HuH-7.5 (cell line): ENCODE measurements at regions not wholly inside any gene's neighbourhood (a gene's known extent, or its start where the extent isn't known, plus 50 kb on each side); places are given as distances from the start of the nearest gene placed in this dataset.

ENCODE experiments used
- DNase-seq: peaks from one replicate; pipeline ENCODE4 v3.0.0; 2011; ENCODE audit warnings: low spot score

DNA sequence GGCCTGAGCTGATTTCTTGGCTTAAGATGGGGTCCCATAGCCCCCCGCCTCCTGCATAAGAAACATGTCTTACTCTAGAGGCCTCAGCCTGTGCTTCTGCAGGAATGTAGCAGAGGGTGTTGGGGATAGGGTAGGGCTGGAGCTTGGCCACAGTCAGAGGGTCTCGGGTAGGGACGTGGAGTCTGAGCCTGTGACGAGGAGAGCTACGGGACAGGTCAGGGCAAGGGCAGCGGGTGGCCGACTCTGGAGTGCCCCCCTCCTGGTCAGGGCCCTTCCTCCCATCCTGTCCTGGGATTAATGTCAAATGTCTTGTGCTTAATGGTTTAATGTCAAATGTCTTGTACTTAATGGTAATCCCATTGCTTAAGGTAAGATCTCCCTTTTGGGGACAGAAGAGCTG is 130.4 kb downstream of the GLI2 start:
- DNase-seq, result no peak

DNA sequence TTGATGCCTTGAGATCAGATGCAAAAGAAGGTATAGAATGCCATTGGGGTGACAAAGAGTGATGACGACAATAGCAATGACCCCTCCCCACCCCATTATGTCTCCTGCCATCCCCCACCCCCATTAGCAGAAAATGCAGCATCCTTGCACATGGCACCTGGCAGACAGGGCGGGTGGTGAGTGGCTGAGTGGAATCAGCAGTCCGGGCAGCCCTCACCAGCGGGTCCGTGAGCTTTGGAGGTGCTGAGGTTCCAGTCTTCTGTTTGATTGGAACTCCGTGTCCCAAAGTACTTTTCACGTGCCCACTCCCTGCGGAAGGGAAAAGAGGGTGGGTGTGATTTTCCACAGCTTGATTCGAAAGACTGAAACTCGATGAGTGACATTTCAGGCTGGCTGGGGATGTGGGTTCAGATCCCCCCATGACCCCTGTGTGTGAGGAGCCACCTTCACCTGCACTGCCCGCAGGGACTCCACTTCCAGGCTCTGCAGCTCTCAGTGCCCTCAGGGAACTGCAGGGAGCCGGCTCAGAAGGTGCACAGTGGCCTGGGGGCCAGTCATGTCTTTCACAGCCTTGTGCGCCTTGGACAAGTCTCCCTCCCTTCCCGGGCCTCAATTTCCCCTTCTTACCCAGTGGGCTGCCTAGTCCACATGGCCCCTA is 130.9 kb downstream of the GLI2 start:
- no peak for DNase-seq

DNA sequence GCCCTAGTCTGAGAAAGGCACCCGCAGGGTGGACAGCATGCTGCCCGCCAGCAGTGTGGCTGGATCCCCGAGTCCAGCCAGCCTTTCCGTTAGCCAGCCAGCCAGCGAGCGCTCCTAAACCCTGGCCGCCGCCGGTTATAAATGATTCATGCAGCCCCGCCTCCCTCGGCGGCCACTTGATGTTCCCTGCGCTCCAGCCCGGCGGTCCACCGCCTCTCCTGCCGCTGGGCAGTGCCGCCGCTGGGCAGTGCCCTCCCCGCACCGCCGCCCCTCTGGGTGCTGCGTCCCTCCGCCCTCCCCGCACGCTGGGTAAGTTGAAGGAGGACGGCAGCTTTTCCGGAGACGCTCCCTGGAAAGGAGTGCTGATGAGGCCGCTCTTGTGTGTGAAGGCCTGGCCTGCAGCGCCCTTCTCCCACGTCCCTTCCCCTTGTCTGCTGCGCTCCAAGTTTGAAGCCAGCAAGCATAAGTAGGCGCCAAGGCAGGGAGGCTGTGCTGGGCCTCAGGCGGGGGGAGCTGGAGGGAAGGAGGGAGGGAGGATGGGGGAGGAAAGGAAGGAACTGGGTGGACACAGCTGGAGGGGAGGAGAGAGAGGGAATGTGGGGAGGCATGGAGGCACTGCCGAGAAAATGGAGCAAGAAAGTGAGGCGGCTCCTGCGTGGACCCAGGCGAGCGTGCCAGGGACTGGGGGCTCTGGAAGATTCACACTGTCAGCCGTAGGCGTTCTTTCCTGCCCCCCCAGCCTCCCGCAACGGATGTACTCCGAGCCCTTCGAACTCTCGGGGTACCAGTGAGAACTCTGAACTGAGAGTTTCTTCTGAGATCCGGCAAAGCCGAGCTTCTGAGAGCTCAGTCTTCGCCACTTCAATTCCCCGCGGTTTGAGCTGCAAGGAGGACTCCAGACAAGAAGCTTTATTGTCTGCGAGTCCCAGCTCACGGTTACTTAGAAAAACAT is 131.9 kb downstream of the GLI2 start:
- no peak for DNase-seq

DNA sequence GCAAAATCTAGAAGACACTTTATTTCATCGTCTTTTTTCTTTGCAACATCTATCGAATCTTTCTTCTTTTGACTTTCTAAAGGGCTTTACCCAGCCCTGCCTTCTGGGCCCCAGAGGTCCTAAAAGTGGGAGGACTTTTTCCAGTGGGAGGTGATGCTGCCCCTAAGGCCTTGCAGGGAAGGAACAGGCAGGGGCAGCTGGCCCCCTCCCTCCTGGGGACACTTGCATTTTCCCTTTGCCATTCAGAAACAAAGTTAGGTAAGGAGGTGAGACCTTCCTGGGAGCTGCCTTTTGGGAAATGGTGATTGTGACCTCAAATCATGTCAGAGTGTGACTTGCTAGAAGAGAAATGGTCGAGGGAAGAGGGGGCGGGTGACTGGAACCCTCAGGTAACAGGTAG is 132.7 kb downstream of the GLI2 start:
- no peak for DNase-seq

DNA sequence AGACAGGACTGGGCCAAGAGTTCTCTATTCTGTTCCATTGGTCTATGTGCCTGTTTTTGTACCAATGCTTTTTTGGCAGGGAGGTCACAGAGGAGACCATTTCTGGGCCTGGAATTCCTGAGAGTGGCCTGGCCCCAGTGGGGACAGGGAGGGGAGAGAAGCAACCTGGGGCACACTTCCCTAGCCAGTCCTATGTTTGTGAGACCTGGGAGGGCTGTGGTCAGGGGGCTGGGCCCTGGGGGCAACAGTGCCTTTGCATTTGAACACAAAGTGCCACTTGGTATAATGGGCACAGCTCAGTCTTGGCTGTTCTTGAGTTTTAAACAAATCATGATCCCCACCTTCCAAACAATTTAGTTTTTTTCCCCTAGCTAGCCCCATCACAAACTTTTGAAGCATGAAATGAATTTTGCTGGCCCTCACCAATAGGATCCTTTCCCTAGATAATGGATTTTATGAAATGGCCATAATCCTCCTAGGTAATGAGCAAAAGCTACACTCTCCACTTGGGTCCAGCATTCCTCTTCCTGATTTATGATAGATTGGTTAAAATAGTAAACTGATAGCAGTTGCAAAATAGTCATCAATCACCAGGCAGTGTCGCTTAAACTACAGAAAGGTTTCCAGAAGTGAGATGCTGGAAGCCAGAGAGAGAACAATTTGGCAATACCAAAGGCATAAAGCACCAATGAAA is 133.5 kb downstream of the GLI2 start:
- no peak for DNase-seq

DNA sequence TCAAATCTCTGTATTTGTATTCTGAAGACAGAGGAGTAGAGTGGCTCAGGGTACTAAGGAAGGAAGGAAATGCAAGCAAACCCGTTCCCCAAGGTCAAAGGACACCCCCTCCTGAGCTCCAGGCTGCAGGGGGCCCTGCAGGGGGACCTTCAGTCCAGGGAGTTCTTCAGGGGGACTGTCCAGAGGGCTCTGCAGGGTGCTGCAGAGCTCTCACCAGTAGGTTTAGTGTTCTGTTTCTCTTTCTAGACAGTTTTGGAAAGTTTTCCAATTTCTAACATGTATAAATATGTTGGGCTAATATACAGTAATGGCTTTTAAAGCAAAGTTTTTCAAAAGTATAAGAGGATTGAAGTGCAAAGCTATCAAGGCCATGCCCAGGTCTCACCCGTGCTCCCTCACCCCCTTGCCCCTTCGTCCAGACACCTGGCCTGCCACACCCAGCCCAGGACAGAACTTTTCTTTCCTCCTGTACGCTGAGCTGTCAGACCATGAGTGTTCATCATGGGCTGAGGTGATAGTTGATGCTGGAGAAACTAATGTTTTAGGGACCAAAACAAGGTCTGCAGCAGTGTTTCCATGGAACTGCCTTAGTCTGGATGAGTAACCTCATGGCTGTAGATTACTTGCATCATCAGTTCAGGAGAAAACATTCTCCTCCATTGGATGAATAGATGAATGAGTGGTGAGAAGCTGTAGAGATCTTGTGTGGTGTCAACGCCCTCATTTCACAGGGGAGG is 134.2 kb downstream of the GLI2 start:
- no peak for DNase-seq

DNA sequence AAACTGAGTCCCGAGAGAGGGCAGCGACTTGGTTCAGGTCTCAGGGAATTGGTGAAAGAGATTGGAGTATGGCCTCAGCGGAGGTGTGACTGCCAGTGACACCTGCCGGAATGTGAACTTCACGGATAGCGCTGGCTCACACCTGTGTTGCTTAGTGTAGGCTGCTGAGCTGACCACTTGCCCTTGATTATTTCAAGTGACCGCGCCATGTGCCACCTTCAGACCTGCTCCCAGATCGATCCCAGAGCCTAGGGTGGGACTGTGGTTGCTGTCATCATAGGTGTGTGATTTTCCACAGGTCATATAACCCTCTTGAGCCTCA is 134.8 kb downstream of the GLI2 start:
- DNase-seq, result no peak

DNA sequence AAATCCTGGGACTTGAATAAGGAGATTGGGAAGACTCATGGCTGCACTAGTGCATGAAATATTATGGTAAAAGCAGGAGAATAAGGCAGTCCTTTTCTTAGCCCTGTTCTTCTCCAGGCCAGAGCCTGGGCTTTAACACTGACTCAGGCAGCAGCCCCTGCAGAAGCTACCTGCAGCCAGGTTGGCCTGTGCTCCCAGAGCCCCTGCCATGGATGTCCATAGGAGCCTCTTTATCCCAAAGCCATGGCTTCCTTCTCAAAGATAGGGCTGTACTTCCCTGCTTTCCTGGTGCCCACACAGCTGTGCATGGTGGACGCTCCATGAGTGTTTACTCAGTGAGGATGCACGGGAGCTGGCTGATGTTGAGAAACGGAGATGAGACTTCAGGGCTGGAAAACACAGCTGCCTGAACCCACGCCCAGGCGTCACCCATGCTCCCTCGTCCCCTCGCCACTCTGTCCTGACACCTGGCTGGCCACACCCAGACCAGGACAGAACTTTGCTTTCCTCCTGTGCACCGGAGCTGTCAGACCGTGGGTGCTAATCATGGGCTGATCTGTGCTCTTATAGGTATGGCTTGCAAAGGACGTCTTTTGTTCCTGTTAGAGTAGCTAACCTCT is 135.5 kb downstream of the GLI2 start:
- DNase-seq, result no peak

DNA sequence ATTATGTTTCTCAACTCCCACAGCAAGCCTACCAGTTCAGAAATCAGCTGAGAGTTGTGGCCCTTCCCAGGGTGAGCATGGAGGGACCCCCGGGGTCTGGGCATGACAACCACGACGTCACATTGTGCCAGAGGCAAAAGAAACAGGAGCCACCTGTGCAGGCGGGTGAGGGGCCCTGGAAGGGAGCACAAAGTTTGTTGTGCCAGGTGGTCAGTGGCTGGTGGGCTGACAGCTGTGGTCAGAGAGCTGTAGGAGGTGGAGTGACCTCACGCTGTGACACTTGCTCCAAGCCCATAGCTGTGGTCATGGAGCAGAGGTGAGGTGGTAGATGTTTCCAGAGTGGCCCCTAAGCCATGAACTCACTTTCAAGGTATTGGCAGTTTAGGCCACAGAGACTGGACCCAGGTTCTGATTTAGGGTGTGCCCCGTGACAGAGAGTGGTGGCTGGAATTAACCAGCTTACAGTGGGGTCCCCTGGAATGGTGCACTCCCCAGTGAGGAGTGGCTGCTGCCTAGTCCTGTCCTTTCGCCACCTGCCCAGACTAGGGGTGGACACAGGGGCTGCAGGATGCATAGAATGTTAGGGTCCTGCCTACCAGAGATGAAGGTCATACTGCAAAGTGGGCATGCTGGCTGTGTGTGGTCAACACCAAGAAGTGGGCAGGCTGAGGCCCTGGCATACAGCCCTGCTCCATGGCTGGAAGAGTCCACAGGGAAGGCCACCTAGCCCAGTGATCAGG is 136.4 kb downstream of the GLI2 start:
- DNase-seq, result no peak

DNA sequence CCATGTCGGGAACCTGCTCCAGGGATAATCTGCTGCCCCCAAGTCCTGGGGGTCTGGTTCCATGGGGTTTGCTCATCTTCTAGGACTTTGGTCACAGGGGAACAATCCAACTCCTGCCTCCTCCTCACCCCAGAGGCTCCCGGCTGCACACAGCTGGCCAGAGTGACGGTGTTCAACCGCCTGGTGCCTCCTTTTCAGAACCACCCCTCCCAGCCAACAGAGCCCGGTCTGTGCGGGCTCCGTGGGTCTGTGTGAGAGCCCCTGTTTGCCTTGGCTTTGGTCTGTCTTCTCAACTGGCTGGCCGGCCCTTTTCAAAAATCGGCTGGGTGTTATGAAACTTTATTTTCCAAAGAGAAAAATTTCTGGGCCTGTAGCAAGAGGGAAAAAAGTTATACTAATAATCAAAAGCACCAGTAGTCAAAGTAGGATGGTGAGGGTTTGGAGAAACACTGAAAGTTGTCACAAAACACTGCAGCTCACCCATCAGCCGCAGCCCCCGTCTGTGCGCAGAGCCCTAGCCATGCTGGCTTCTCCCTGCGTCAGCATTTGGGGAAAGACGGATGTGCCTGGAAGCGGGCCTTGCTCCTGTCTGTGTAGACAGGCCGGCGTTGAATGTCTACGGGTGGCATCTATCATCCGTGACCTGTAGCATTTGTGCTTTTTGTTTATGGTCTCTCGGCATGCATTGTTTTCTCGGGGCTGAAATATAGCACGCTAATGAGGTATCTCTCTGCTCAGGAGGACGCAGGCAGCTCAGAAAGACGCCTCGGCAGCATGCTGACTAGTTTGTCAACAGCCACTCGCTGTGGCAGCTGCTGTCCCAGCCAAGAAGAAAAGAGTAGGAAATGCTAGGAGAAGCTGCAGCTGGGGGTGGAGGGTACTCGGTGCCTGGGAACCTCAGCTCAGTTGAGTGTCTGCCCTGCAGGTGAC is 138.6 kb downstream of the GLI2 start:
- no peak for DNase-seq

DNA sequence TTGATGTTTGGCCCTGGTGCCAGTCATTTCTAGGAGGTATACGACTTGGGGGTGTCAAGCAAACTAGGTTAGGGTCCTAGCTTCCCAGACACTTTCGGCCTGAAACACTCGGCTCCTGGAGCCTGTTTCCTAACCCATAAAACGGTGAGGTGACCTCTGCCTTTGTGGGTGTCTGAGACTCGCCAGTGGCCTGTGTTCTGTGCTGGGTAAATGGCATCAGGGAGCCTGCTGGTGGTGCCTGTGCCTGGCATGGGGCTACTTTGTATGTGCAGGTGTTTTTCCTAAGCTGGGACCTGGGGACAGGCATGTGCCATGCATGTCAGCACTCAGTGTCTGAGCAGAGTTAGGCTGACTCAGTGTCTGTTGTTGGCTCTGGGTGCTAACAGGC is 139.2 kb downstream of the GLI2 start:
- DNase-seq, result no peak

DNA sequence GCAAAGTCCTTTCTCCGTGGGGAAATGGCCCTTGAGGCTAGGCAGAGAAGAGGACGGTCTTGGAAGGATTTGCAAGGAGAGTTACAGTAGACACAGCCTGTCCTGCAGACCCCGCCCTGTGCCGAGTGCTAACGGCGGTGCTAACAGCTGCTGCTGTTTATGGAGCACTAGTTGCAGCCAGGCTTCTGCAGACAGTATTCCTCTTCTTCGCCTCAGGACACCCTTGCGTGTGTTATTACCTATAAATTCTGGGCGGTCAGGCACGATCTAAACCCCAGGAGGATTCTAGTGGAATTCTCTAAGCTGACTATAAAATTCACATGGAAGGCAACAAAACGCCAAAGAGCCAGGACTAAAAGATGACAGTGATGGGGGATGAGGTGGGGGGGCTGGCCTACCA is 139.8 kb downstream of the GLI2 start:
- no peak for DNase-seq

DNA sequence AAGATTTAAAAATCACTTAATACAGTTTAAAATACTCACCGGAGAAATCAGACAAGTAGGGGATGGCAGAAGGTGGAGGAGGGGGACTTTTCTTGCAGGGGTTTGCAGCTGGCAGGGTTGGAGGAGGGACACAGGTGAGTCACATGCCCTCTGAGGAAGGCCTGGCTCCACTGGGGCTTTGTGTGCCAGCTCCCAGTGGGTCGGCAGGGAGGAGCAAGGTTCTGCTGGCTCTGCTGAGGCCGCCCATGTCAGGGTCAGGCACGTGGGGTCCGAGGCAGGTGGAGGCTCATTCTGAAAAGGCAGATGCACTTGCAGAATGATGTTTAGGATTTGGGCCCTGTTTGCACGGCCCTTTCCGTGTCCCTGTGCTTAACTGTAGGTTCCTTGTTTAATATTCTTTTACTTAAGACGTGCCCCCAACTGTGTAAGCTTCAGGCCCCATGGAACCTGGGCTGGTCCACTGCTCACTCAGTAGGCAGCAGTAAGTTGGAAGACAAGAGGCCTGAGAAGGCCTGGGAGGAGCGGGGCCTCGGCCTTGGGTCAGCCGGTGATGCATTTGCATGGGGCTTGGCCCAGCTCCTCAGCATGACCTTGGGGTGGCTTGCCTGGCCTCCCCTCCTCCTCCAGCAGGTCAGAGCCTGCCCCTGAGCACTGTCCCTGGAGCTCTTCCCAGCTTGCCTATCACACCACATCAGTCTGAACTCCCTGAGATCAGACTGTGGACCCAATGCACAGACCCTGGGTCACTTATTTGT is 141.0 kb downstream of the GLI2 start:
- no peak for DNase-seq

DNA sequence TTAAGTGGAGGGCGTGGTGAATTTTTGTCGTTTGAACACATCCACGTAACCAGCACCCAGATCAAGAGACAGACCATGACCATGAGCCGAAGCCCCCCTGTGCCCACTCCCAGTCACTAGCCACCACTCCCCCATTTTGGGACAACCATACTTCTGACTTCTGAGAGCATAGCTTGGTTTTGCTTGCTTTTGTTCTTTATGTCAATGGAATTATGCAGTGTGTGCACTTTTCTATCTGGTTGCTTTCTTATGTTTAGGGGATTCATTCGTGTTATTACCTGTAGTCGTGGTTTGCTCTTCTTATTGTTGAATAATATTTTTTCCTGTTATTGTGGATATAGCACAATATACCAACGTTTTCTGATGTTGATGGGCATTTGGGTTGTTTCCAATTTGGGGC is 141.7 kb downstream of the GLI2 start:
- DNase-seq, result no peak

DNA sequence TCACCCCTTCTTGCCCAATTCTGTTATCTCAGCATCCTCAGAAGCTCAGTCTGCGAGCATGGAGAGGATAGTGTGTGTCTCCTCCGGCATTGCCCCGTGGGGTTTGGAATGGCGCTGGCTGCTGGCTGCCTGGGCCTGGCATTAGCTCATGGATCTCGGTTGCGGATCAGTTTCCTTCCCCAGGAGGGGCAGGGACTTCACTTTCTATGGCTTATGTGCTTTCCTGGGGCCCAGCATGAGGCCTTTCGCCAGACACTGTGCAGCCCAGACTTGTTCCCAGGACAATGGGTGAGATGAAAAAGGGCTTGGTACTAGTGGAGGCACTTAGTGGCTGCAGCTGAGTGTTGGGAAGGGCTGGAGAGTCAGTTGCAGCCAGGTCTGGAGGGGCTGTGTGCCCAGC is 143.3 kb downstream of the GLI2 start:
- DNase-seq, result no peak

DNA sequence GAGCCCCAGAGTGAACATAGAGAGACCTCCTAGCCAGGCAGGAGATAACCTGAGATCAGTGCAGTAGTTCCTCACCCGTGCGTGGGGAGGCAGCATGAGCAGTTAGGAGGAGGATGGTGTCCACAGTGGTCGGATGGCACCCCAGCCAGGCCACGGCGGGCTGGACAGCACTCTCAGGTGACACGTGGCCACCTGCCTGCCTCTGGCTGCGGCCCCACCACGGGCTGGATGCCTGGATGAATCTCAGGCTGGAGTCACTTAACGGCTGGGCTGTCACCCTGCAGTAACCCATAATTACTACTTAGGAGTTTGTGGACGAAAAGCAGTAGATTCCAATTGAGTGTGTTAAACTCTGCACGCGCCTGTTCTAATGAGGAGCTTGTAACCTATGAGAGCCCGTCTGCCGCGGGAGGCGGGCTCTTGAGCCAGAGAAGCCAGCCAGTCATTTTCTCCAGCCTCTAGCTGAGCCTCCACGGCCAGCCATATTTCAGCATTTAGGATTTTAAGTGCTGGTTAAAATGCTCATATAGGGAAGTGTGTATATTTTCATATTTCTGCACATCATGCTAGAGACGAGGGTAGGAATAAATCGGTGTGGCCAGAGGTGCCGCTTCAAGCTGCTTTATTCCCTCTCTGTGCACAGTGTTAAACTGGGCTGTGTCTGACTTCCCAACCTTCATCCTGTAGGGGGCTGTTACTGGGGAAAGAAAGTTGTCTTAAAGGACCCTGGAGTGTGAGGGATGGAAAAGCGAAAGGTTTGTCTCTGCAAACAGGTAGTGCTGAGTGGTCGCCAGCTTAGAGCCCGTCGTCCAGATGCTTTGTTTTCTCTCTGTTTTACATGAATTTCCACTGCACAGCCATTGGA is 144.0 kb downstream of the GLI2 start:
- DNase-seq, result no peak

DNA sequence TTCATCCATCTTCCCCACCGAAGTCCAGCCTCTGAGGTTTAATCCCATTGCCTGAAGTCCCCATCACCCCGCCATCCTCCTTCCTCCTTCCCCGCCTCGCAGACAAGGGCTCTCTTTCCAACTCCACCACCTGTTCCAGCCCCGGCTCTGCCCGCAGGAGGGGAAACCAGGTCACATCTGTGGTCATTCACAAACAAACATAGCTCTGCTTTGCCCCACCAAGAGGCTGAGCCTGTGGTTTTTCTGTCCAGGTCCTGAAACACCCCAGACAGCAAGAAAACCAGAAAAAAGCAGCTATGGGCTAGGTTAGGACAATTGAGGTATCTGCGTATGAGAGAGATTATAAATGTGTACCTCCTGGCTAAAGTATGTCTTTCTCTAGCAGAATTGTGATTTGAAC is 144.7 kb downstream of the GLI2 start:
- no peak for DNase-seq

DNA sequence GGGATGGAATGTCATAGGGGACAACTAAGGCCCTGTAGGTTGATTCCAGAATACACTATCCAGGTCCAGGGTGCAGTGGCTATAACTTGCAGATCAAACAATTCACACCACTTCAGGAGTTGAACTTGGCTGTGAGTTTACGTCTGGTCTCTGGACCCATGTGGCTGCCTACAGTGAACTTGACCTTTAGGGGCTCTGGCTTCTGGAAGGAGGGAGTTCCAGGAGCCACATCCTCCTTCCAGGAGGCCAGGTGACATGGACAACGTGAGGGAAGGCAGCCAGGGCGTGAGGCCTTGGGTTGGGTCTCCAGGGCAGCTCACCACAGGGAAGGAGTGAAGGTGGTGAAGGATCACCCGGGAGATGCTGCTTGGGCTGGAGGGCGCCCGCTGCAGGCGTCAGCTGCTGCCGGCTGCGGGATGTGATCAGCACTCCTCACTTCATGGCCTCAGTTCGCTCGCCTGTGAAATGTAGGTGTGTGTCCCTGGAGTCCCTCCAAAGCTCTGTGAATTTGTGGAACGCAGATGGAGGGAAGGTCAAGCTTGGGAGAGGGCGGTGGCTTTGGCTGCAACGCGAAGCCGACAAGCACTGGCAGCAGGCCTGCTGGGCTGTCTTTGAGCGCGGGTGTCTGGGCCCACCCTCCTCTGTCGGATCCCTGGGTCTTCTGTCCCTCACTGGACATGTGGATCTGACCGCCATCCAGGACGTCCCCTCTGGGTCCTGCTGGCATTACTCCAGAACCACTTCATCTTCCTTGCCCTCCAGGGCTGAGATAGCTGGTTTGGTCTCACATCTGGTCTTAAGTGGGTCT is 146.5 kb downstream of the GLI2 start:
- no peak for DNase-seq
